ENCODE measurements at regions not wholly inside any gene's neighbourhood (a gene's known extent, or its start where the extent isn't known, plus 50 kb on each side); places are given as distances from the start of the nearest gene placed in this dataset.

DNA sequence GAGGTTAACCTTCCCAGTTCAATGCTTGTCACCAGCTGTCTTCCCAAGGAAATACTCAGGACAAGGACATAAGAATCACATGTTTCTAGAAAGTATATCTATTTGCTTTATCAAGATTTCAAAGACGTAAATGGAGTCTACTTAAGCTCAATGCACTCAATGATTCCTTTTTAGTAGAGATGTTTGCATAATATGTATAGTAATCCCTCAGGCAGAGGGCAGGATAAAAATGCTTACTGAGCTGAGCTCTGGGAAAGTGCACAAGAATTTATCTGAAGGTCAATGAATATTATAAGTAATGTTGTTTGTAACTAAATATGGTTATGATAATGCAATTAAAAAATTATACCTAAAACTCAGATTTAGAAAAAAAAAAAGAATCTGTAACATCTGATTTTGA, 1309.4 kb upstream of the SLC10A2 start:
- TF ChIP-seq, protein P1, sequence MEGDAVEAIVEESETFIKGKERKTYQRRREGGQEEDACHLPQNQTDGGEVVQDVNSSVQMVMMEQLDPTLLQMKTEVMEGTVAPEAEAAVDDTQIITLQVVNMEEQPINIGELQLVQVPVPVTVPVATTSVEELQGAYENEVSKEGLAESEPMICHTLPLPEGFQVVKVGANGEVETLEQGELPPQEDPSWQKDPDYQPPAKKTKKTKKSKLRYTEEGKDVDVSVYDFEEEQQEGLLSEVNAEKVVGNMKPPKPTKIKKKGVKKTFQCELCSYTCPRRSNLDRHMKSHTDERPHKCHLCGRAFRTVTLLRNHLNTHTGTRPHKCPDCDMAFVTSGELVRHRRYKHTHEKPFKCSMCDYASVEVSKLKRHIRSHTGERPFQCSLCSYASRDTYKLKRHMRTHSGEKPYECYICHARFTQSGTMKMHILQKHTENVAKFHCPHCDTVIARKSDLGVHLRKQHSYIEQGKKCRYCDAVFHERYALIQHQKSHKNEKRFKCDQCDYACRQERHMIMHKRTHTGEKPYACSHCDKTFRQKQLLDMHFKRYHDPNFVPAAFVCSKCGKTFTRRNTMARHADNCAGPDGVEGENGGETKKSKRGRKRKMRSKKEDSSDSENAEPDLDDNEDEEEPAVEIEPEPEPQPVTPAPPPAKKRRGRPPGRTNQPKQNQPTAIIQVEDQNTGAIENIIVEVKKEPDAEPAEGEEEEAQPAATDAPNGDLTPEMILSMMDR (IDR thresholded peaks at IDR 0.05; ENCODE audit: low read depth, low read length) = no peak
- TF ChIP-seq, protein P2, sequence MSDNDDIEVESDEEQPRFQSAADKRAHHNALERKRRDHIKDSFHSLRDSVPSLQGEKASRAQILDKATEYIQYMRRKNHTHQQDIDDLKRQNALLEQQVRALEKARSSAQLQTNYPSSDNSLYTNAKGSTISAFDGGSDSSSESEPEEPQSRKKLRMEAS (IDR thresholded peaks at IDR 0.05; ENCODE audit: low read depth, low read length) = no peak
- no peak for TF ChIP-seq POLR2A (IDR thresholded peaks at IDR 0.05; ENCODE audit: extremely low read depth, insufficient read length)

Data from NB4 (cell line).